NCI-H446 (cell line): ENCODE measurements at regions not wholly inside any gene's neighbourhood (a gene's known extent, or its start where the extent isn't known, plus 50 kb on each side); places are given as distances from the start of the nearest gene placed in this dataset.
"Not testable (repeated sequence)": the region's sequence is repeated elsewhere in the genome, so short reads cannot be mapped to it uniquely, and the experiment has no call there.

Experiments used
- DNase-seq, 2 experiments: peaks; one replicate each; lab custom pipeline; 2025; lab: John Stamatoyannopoulos, UW

DNA sequence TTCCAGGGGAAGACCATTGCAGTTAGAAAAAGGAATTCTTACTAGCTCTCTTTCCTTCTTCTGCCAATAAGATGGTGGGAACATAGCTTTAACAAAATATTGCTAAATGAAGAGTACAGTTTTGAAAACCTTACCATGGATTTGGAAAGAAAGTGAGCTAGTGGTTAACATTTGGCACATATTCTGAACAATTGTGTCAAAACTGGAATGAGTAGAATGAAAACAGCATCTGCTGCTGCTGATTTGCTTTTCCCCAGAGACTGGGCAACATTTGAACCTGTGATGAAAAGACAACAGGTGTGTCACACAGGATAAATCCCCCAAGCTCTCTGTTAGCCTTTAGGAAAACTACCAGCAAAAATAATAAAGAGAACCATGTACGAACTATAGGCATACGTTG lies 761.4 kb downstream of the KCNA4 start:
- DNase-seq: no peak

DNA sequence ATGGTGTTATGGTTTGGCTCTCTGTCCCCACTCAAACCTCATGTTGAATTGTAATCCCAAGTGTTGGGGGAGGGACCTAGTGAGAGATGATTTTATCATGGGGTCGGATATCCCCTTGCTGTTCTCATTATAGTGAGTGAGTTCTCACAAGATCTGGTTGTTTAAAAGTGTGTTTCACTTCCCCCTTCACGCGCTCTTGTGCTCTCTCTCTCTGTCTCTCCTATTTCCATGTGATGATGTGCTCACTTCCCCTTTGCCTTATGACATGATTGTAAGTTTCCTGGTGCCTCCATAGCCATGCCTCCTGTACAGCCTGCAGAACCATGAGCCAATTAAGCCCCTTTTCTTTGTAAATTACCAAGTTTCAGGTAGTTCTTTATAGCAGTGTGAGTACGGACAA lies 765.1 kb downstream of the KCNA4 start:
- no peak for DNase-seq

DNA sequence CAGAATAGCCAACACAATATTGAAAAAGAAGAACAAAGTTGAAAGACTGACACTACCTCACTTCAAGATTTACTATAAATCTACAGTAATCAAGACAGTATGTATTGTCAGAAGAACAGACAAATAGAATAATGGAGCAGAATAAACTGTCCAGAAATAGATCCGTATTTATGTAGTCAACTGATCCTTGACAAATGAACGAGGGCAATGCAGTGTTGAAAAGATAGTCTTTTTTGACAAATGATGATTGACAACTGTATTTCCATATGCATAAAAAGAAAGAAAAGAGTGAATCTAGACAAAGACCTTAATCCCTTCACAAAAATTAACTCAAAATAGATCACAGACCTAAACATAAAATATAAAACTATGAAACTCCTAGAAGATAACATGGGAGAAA lies 767.1 kb downstream of the KCNA4 start:
- no peak for DNase-seq

DNA sequence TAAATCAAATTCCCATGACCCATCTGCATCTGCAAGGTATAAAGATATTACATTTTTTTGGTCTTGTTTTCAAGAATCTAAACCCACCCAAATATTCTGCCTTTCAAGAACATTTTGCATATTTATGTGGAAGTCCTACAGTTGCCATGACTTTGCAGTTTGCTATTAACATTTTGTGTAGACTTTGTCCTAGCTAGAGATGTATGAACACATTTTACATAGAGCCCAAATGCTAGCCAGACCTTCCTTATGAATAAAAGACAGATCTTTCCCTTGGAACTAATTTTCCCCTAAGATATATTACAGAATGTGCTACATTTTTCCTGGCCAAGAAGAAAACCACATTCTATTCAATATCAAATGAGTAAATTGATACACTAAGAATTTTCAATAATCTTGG lies 772.5 kb downstream of the KCNA4 start:
- no peak for DNase-seq

DNA sequence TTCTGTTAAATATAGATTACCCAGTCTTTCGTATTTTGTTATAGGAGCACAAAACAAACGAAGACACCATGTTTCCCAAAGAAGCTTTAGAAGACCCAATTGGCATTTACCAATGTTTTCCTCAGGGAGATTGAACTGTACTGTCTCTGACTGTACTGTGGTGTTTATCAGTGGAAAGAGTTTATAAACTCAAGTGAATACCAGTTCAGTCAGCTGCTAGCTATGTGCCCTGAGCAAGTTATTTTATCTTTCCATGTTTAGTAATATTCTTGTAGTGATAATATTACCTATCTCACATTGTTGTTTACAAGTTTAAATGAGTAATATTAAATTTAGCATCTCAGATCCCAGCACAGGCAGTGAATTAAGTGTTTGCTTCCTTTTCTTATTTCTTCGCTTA lies 773.2 kb downstream of the KCNA4 start:
- DNase-seq: no peak

DNA sequence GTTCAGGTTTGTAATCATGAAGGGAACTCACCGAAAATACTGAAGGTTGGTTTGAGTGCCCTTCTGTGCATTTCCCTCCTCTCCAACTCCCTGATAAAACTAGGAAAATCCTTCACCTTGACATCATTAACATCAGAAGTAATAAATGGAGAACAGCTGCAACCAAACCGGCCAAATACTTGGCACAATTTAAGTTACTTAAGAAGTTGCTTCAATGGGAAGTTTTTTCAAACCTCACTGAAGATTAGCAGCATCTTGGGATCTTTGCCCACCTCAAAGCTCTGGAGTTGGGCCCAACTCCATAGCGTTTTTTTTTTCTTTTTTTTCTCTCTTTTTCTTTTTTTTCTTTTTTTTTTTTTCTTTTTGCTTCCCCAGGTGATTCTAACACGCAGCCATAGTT lies 784.8 kb downstream of the KCNA4 start:
- DNase-seq: no peak

DNA sequence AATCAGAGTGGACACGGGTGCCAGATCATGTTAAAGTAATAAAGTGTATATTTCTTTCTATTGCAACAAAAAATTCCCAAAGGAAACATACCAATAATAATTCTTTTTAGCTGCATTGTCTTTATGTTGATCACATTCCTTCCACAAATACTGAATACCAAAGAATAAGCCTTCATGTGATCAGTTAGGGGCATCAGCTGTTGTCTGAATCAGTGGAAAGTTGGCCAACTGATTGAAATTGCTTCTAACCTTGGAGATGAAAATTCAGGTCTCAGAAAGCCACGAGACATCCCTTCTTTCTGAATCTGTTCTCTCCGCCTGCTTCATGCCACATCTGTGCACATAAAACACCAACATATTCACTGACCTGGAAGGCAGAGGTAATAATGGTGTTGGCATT lies 785.2 kb downstream of the KCNA4 start:
- no peak for DNase-seq

DNA sequence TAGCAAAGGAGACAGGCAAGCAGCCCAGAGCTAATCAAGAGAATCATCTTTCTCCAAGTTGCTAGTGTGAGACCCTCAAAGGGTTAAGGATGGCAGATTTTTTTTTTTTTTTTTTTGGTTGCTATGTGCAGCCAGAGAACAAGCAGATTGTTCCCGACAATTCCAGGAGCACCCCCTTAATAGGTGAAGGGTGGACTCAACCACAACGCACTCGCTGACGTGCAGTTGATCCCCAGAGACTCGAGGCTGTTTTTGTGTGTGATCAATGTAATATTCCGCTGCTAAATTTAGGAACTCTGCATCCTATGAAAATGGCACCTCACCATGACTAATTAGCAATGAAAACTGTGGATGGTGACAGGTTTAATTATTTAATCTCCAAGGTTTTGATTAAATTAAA lies 789.0 kb downstream of the KCNA4 start:
- DNase-seq: no peak

DNA sequence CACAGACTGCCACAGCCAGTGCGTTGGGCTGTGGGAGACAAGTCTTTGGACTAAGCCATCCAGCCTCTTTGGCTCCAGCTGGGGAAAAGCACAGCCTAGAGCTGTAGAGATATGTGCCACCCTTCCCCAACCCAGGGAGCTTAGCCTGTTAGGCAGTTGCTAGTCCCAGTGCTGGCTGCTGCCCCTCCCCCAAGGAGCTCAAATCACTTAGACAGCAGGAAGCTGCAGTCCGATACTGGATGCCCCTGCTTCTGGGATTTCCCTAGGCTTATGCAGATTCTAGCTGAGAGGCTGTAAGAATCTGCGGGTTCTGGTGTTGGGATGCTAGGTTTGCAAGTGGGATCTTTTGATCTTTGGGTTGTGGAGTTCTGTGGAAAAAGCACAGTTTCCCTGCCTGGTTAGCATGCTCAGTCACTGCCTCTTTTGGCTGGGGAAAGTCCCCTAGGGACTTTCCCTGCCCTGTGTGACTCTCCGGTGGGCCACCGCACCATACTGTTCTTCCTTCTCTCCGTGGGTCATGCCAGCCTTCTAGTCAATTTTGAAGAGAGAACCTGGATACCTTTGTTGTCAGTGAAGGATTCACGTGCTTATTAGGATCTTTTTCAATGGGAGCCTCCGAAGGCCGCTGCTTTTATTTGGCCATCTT lies 792.0 kb downstream of the KCNA4 start:
- no peak for DNase-seq

DNA sequence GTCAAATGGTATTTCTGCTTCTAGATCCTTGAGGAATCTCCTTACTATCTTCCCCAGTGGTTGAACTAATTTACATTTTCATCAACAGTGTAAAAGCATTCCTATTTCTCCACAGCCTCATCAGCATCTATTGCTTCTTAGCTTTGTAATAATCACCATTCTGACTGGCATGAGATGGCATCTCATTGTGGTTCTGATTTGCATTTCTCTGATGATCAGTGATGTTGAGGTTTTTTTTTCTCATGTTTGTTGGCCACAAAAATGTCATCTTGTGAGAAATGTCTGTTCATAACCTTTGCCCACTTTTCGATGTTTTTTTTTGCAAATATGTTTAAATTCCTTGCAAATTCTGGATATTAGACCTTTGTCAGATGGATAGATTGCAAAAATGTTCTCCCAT lies 797.3 kb downstream of the KCNA4 start:
- not testable (repeated sequence) for DNase-seq

DNA sequence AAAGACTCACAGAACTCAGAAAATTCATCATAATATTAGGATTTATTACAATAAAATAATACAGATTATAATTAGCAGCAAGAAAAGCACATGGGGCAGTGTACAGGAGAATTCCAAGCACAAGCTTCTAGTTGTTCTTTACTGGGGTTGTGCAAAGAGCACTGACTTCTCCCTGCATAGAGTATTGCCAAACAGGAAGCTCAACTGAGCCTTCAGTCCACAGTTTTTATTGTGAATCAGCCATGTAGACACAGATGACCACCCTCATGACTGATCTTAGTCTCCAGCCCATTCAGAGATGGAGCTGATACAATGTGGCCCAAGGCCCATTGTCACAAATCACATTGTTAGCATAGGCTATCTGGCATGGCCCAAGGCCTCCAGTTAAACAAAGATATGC lies 798.9 kb downstream of the KCNA4 start:
- DNase-seq: no peak

DNA sequence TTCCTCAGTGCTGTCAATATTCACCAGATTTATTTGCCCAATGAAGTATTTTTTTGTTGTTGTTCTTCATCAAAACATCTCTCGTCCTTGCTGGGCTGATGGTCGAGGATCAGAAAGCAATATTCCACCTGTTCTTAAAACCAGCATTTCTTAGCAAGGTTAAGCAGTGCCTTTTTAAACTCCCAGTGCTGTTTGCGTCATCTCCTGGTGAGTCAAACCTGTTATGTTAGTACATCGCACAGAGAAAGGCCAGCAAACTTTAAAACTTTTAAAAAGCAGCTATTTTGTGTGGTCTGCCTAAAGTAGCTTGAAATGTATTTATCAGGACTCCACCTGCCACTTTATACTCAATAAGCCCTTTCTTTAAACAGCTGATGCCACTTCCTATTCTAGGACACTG lies 802.0 kb downstream of the KCNA4 start:
- DNase-seq: no peak

DNA sequence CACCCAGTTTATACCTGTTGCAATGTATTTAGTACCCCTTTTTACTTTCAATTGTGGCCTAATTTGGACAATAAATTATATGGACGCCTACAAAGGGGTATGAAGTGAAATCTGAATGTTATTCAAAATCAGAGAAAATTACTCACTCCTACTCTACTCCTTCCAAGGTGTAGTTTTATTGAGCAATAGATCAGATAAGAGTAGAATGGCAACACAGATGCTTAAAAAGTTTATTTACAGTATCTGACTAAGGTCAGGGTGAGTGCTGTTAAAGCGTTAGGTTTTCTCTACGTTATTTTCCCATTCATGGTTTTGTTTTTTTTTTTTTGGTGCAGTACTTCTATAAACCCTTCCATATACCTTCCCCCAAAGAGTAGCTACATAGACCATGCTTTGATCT lies 805.6 kb downstream of the KCNA4 start:
- no peak for DNase-seq

DNA sequence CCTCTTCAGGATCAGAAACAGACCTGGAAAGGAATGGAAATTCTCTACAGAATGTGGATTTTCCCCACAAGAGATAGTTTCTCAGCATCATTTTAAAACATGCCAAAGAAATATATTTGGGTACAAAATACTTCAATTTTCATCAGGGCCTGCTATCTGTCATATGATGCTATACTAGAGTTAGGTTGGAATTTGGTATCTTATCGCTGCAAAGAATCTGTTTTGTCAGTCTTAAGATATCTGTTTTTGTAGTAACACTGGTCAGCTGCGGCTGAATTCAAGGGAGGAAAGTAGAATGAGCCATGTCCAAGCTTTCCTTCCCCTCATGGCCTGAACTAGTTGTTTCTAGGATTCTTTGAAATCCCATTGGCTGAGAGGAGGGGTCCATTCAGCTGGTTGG lies 806.4 kb downstream of the KCNA4 start:
- no peak for DNase-seq

DNA sequence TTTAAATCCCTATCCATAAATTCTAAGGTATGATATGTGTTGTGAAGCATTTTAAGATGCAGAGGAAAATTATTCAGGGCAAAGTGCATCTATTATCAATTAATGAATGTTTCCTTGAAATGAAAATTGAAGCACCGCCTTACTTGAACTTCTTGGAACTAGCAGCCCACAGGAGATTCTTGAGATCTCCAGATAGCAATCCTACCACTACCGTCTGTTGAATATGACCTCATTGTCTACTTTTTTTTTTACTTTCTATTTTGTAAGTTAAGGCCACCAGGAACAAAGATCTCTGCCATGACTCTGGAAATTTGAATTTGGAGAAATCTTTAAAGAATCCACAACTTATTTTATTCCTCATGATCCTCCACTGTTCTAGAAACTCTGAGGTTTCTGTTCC lies 808.7 kb downstream of the KCNA4 start:
- no peak for DNase-seq

DNA sequence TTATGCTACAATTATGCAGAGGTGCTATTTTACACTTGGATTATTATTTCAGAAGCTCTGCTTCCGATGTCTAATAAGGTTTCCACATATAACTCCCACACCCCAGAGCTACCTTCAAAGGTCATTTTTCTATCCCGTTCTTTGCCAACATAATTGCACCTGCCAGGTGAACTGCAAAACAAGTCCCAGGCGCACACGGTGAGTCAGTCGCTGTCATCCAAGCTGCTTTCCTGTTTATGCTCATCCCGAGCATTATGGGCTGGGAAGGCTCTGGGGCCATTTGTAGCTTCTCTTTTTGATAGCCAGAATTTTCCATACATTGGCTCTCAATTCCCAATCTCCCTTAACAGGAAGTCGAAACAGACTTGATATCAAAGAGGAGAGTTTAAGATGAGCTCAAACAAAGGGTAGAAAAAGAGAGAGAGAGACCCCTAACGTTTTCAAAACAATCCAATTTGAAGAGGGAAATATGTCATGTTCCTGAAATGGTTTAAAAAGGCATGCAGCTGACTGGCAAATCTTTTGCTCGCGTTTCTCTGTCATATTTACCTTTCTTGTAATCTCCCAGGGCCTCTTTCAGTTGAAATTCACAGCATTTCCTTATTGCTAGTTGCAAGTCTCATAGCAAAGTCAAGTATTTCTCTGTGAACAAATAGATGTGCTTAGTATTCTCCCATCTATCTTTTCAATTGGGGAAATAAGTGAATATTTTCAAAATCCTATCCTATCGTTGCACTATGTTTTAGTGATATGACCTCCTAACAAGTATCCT lies 815.9 kb downstream of the KCNA4 start:
- no peak for DNase-seq

DNA sequence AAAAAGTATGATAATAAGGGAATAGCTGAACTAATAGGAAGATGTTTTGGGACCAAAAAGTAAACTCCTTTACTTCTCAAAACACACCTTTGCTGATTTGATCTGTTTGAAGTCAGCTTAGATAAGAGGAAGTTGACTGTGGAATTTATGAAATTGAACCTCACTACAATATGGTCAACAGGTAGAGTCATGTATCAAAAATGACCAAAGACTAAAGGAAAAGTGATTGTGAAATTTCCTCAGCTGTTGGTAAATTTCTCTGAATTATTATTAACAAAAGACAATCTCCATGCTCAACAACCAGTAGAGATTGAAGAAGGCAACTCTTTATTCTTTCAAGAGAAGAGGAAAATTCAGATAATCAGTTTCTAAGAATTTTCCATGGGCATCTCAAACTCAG lies 826.5 kb downstream of the KCNA4 start:
- DNase-seq: no peak

DNA sequence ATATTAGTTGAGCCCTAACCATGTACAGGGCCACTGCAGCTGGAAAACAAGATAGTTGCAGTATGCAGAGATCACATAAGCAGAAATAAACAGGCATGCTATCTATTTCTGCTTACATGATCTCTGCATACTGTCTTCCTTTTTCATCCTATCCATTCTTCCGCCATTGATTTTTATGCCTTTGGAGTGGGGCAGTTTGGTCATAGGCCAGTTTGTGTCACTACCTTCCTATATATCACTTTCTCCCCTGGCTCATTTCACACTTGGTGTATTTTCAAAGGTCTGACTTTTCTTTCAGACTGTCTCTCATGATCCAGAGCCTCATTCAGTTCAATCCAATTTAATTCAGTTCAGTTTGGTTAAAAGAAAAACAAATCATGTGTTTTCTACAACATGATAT lies 829.6 kb downstream of the KCNA4 start:
- no peak for DNase-seq

DNA sequence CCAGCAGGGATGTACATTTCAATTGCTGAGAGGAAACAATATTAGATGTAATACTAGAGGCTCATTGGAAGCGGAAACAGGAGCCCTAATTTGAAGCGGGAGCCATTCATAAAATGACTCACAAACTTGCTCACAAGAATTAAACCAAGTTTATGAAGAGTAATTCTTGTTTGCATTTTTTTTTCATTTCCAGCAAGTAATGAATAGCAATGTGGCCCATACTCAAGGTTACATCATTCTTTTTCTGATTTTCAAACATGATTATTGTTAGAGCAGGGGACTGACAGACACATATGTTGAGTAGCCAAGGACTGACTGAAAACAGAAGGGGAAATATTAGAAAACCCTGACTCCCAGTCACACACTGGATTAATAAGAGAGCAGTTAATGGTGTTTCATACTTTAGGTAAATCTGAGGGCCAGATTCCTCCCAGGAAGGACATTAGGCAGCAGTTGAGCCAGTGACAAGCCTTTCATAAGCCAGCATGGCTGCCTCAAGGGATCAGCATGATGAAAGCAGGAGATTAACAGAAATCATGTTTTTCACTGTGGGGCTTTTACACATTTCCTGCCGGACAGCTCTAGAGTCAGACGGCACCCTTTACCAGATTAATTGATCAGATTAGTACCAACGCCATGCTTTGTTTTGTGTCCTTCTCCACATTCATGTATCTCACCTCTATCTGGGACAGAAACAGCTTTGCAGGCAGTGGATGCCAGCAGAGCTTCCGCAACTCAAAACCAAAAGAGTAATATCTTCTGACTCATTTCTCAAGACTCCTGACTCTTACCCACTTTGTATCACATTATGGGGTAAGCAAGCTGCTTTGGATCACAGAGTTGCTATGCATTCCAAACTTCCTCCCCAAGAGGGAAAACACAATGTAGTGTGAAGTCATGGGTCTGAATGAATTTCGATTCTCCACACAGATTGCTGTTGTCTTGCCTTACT lies 831.6 kb downstream of the KCNA4 start:
- no peak for DNase-seq

DNA sequence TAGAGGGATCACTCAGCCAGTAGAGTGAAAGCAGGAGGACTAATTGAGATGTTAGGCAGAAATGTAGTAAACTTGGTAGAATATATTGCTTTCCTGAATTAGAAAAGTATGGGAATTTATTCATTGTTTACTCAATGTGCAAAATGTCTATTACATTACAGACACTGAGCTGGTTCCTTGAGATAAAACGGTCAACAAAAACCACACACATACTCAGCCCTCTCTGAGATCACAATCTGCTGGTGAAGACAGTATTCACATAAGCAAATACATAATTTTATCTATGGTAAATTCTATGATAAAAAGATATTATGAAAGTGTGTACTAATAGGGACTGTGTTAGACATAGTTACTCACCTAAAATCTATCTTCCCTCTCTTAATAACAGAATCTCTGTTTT lies 833.5 kb downstream of the KCNA4 start:
- no peak for DNase-seq

DNA sequence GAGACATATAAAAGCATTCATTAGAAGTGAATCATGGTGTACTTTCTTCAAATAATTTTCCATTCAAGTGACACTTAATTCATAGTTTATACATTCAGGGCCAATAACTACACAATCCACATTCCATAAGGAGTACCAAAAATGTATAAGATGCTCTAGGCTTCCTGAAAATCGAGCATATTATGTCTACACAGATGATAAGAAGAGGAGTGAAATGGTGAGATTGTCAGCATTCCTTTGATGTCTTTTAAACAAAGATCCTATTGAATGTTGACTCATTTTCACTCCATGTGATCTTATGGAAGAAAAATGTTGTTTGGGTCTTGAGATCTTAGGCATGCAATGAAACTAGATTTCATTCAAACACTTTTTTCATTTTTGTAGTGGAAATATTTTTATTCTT lies 843.2 kb downstream of the KCNA4 start:
- DNase-seq: no peak

DNA sequence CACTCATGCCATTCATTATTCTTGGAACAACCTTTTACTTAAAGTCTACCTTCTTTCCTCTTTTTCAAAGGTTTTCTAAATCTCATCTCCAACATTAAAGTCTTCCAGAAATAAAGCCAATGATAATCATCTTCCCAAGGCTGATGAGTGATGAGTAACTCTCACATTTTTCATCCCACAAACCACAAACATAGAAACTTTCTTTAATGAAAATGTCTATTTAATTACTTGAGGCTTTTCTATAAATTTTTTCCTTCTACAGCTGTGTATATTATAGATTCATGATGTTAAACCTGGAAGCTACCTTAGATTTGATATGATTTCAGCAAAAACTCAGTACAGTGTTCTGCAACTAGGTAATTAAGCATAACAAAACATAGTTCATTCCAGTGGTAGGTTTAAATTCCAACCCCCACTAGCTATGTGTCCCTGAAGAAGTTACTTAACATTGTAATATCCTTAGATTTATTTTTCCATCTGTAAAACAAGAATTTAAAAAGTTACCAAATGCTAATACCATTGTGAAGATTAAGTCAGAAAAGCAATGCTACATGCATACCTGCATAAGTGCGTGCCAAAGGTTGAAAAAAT lies 845.4 kb downstream of the KCNA4 start:
- DNase-seq: no peak

DNA sequence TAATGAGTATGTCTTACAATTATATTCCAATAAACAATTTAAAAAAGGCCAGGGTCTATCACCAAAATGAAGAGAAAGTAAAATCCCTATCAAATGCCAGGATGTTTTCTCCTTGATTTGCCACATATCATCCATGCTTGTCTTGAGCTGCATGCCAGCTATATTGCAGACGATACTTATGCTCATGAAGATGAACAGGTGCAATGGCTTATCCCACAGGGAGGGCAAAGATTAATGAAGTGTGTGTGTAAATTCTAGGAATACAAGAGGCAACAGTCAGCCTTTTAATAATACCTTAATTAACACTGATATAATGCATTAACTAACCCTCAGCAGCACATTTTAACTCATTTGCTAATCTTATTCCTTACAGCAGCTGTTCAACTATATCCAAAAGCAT lies 850.5 kb downstream of the KCNA4 start:
- no peak for DNase-seq
